ENCODE measurements at regions not wholly inside any gene's neighbourhood (a gene's known extent, or its start where the extent isn't known, plus 50 kb on each side); places are given as distances from the start of the nearest gene placed in this dataset.
A peak's percentile ranks its signal among the peaks of the same experiment; 100 is the strongest.

DNA sequence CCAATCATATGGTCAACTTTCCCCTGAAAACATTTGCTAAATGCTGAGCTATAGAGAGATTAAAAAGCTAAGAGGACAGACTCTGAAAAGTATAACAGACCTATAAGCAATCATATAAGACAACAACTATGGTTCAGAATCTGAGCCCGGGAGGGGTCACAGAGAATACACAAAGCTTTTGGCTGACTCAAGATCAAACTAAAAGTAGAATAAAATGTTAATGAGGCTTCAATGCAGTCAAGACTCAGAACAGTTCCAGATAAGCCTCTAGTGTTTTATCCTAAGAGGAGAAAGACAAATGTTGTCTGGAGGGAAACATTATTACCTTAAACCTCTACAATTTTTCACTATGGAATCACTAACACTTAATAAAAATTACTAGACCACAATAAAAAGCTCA, 175.4 kb upstream of the VEGFC start:
- Histone ChIP-seq H3K9me3 (no peaks in the 10 kb centered on the region), H3K4me3 (no peak overlapping the region), H3K4me1 (peaks cover 7% of the 10 kb centered on the region), H3K27me3 (ENCODE audit: low read depth) (no peaks in the 10 kb centered on the region), H3K36me3 (replicated peaks) (no peaks in the 10 kb centered on the region)
- in situ Hi-C loops (cut with MboI; ENCODE audit: low sequenced_read_pairs): no loop called here
- no peak for DNase-seq (ENCODE audit: low spot score in 2 of 2)

DNA sequence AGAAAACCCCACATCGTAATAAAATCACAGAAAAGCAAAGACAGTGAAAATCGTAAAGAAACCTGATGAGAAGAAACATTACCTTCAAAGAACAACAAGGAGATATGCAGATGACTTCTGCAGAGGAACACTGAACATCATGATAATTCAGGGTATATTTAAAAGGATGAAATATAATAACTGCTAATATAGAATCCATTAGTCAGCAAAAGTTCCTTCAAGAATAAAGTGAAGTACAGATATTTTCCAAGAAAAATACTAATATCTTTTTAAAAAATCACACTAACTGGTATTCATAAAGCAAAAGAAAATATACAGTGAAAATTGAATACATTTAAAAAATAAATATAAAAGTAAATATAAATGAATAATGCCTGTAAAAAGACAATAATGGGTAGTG, 176.3 kb upstream of the VEGFC start:
- H3K4me1 ChIP-seq: peaks cover 7% of the 10 kb centered on the region
- H3K27me3 ChIP-seq (ENCODE audit: low read depth): no peaks in the 10 kb centered on the region
- no peak overlapping the region for H3K4me3 ChIP-seq
- no peaks in the 10 kb centered on the region for H3K9me3 ChIP-seq
- no peaks in the 10 kb centered on the region for H3K36me3 ChIP-seq (replicated peaks)
- in situ Hi-C loops (cut with MboI; ENCODE audit: low sequenced_read_pairs): no loop called here
- no peak for DNase-seq (ENCODE audit: low spot score in 2 of 2)

DNA sequence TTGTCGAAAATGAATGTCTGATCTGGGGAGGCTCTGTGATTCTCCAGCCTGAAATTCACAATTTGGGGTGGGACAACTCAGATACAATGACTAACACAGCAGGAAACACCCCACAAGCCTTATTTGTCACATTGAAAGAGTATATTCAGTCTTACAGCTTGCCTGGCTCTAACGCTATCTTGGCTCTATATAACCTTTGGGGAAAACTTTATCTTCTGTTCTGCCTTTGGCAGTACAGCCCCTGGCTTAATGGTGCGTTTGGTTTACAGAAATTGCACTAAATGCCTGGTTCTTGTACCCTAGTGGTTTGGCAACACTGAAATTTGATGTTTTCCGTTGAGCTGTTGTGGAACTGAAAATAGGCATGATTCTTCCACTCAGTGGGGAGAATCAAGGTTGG, 178.1 kb upstream of the VEGFC start:
- H3K9me3 ChIP-seq: no peaks in the 10 kb centered on the region
- no peaks in the 10 kb centered on the region for H3K36me3 ChIP-seq (replicated peaks)
- H3K27me3 ChIP-seq (ENCODE audit: low read depth): no peaks in the 10 kb centered on the region
- DNase-seq (ENCODE audit: low spot score in 2 of 2): no peak
- peaks cover 7% of the 10 kb centered on the region for H3K4me1 ChIP-seq
- H3K4me3 ChIP-seq: no peak overlapping the region
- in situ Hi-C loops (cut with MboI; ENCODE audit: low sequenced_read_pairs): no loop called here

DNA sequence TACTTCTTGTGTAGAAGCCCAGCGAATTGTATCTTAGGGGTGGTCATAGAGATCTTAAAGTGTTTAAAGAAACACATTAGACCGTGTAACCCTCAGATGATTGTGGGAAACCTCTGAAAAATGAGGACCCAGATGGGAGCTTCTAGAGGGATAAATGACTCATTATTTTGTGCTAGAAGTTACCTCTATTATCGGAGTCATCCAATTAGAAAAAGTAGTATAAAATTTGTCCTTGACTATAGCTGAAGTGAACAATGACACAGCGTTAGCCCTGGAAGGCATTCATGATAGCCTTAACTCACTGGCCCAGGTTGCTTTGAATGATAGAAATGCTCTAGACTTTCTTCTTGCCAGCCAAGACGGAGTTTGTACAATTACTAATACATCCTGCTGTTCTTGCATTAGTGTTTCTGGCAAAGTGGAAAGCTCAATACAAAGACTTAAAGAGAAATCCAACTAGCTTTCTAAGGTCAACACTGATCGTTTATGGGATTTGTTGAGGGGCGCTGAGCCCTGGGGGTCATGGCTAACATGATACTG, 178.9 kb upstream of the VEGFC start:
- H3K36me3 ChIP-seq (replicated peaks): no peaks in the 10 kb centered on the region
- DNase-seq (ENCODE audit: low spot score in 2 of 2): no peak
- no peaks in the 10 kb centered on the region for H3K9me3 ChIP-seq
- in situ Hi-C loops (cut with MboI; ENCODE audit: low sequenced_read_pairs): no loop called here
- H3K27me3 ChIP-seq (ENCODE audit: low read depth): no peaks in the 10 kb centered on the region
- H3K4me3 ChIP-seq: no peak overlapping the region
- no peaks in the 10 kb centered on the region for H3K4me1 ChIP-seq

DNA sequence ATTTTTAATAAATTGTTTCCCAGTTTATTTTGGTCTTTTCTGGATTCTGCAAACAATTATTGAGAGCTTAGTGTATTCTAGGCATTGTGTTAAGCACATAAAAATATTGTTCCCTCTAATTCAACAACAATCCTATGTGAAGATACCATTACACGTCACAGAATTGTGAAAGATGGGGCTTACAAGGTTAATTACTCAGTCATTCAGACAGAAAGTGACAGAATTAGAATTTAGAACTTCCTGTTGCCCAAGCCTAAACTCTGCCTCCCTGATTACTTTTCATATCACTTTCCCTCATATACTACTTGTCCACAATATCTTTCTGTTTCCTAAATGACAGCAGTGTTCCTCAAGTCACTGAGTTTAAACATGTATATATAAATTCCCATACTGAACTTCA, 186.7 kb upstream of the VEGFC start:
- no peaks in the 10 kb centered on the region for H3K27me3 ChIP-seq (ENCODE audit: low read depth)
- no peaks in the 10 kb centered on the region for H3K4me1 ChIP-seq
- no peaks in the 10 kb centered on the region for H3K9me3 ChIP-seq
- H3K4me3 ChIP-seq: no peak overlapping the region
- DNase-seq (ENCODE audit: low spot score in 2 of 2): no peak
- H3K36me3 ChIP-seq (replicated peaks): no peaks in the 10 kb centered on the region
- in situ Hi-C loops (cut with MboI; ENCODE audit: low sequenced_read_pairs): no loop called here

DNA sequence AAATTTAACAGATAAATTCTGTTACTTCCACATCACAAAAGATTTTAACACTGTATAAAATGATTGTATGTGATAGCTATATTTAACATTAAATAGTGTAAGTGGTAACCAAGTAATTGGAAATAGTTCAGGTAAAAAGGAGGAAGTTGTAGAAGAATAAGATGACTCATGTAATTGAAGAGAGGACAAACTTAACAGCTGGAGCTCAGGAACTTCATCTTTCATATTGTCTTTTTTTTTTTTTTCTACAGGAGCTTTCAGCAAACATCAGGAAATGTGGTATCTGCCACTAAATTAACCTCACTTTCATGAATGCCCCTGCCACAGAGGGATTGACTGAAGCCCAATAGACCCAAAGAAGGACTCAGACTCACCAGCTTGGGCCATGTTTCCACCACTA, 188.4 kb upstream of the VEGFC start:
- in situ Hi-C loops (cut with MboI; ENCODE audit: low sequenced_read_pairs): no loop called here
- no peaks in the 10 kb centered on the region for H3K4me1 ChIP-seq
- no peaks in the 10 kb centered on the region for H3K36me3 ChIP-seq (replicated peaks)
- H3K27me3 ChIP-seq (ENCODE audit: low read depth): no peaks in the 10 kb centered on the region
- no peak for DNase-seq (ENCODE audit: low spot score in 2 of 2)
- no peak overlapping the region for H3K4me3 ChIP-seq
- no peaks in the 10 kb centered on the region for H3K9me3 ChIP-seq

GRCh38 chr4:176981551-176981950, 188.8 kb upstream of the VEGFC start:
- in situ Hi-C loops (cut with MboI; ENCODE audit: low sequenced_read_pairs): no loop called here
- H3K4me3 ChIP-seq: no peak overlapping the region

GRCh38 chr4:176988226-176988625, 195.5 kb upstream of the VEGFC start:
- no peak for DNase-seq (ENCODE audit: low spot score in 2 of 2)
- no peaks in the 10 kb centered on the region for H3K36me3 ChIP-seq (replicated peaks)
- H3K9me3 ChIP-seq: no peaks in the 10 kb centered on the region
- H3K27me3 ChIP-seq (ENCODE audit: low read depth): no peaks in the 10 kb centered on the region
- in situ Hi-C loops (cut with MboI; ENCODE audit: low sequenced_read_pairs): no loop called here
- H3K4me1 ChIP-seq: no peaks in the 10 kb centered on the region; the same call in 1 of the 2 replicates
- no peak overlapping the region for H3K4me3 ChIP-seq

More at GRCh38 chr4:176981551-176981950, 188.8 kb upstream of the VEGFC start:
- Histone ChIP-seq H3K36me3 (replicated peaks) (no peaks in the 10 kb centered on the region), H3K9me3 (no peaks in the 10 kb centered on the region), H3K27me3 (ENCODE audit: low read depth) (no peaks in the 10 kb centered on the region), H3K4me1 (no peaks in the 10 kb centered on the region)
- no peak for DNase-seq (ENCODE audit: low spot score in 2 of 2)

GRCh38 chr4:176989186-176989585, 196.5 kb upstream of the VEGFC start:
- DNase-seq (ENCODE audit: low spot score in 2 of 2): no peak
- Histone ChIP-seq H3K9me3 (no peaks in the 10 kb centered on the region), H3K27me3 (ENCODE audit: low read depth) (no peaks in the 10 kb centered on the region), H3K4me3 (no peak overlapping the region), H3K4me1 (no peaks in the 10 kb centered on the region; the same call in 1 of the 2 replicates), H3K36me3 (replicated peaks) (no peaks in the 10 kb centered on the region)
- in situ Hi-C loops (cut with MboI; ENCODE audit: low sequenced_read_pairs): no loop called here

GRCh38 chr4:176999935-177000543, 207.3 kb upstream of the VEGFC start:
- peak in 1 of 2 experiments; percentile 7 for DNase-seq (ENCODE audit: low spot score in 2 of 2)
- in situ Hi-C loops (cut with MboI; ENCODE audit: low sequenced_read_pairs): no loop called here
- H3K4me3 ChIP-seq: no peak overlapping the region
- peaks cover 3% of the 10 kb centered on the region; the same call in 1 of the 2 replicates for H3K9me3 ChIP-seq
- H3K27me3 ChIP-seq (ENCODE audit: low read depth): no peaks in the 10 kb centered on the region
- H3K4me1 ChIP-seq: peaks cover 14% of the 10 kb centered on the region
- no peaks in the 10 kb centered on the region for H3K36me3 ChIP-seq (replicated peaks)

DNA sequence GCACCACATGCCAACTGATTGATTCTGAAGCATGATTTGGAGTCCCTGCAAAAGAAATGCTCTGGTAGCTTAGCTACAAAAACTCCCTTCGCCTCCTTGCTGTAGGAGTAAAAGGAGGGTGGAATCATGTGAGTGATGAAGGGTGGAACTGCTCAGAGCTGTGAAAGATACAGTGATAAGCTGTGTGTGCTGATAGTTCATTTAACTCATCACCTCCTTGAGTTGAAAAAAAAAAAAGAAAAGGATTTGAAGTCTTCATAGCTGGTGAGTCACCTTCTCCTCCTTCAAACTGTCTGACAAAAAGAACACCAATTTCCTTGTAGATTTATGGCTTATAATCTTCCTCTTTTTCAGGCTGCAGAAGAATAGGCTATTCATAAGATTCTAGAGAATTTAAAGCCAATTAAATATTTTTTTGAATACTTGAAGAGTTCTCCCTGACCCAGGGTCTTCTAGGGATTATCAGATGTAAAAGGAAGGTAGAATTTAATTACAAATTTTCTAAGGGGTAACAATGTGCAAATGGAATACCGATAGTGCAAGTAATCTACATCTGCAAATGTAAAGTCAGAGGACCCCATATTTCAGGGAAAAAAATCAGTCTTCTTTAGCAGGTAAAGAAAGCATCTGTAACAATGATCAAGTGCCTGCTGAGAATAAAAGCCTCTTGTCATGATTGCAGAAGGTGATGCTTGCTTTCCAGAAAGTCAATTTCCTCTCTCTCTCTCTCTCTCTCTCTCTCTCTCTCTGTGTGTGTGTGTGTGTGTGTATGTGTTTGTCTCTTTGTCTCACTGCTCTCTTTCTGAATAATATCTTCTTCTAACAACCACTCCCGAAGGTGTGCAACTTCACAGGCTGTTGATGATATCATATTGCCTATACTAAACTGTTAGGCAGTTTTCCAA, 208.8 kb upstream of the VEGFC start:
- Histone ChIP-seq H3K9me3 (peaks cover 3% of the 10 kb centered on the region; the same call in 1 of the 2 replicates), H3K4me1 (peaks cover 14% of the 10 kb centered on the region), H3K36me3 (replicated peaks) (no peaks in the 10 kb centered on the region), H3K4me3 (no peak overlapping the region), H3K27me3 (ENCODE audit: low read depth) (no peaks in the 10 kb centered on the region)
- in situ Hi-C loops (cut with MboI; ENCODE audit: low sequenced_read_pairs): no loop called here
- DNase-seq (ENCODE audit: low spot score in 2 of 2): peak; percentile 31 to 98

DNA sequence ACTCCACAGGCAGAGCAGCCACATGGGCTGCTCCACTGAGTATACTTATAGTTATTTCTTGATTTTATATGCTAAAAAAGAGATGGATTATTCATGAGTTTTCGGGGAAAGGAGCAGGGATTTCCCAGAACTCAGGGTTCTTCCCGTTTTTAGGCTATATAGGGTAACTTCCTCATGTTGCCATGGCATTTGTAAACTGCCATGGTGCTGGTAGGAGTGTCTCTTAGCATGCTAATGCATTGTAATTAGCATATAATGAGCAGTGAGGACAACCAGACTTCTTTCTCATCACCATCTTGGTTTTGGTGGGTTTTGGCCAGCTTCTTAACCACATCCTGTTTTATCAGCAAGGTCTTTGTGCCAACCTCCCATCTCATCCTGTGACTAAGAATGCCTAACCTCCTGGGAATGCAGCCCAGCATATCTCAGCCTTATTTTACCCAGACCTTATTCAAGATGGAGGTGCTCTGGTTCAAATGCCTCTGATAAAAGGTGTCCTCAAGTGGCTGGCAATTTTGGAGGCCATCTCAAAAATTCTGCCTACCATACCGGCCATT, 213.0 kb upstream of the VEGFC start:
- H3K9me3 ChIP-seq: no peaks in the 10 kb centered on the region
- no peak overlapping the region for H3K4me3 ChIP-seq
- no peaks in the 10 kb centered on the region for H3K36me3 ChIP-seq (replicated peaks)
- H3K4me1 ChIP-seq: peaks cover 11% of the 10 kb centered on the region
- DNase-seq (ENCODE audit: low spot score in 2 of 2): no peak
- in situ Hi-C loops (cut with MboI; ENCODE audit: low sequenced_read_pairs): no loop called here
- H3K27me3 ChIP-seq (ENCODE audit: low read depth): no peaks in the 10 kb centered on the region

- Histone ChIP-seq H3K4me1 (peaks cover 7% of the 10 kb centered on the region), H3K27me3 (ENCODE audit: low read depth) (no peaks in the 10 kb centered on the region), H3K4me3 (no peak overlapping the region), H3K36me3 (replicated peaks) (no peaks in the 10 kb centered on the region), H3K9me3 (no peaks in the 10 kb centered on the region)
- no peak for DNase-seq (ENCODE audit: low spot score in 2 of 2)
- in situ Hi-C loops (cut with MboI; ENCODE audit: low sequenced_read_pairs): no loop called here
Observed at GRCh38 chr4:177006331-177006730, 213.6 kb upstream of the VEGFC start.
